Stimulated activated CD8-positive, alpha-beta memory T cell treated with anti-CD3 and anti-CD28 coated beads, Interleukin-7, amount 100 ng/mL, for 48 hours (primary cell): ENCODE measurements at regions not wholly inside any gene's neighbourhood (a gene's known extent, or its start where the extent isn't known, plus 50 kb on each side); places are given as distances from the start of the nearest gene placed in this dataset.

ENCODE experiments used
- DNase-seq, 2 donors: peaks; one replicate each; pipeline ENCODE4 v3.0.0-alpha.2; 2020; ENCODE audit warnings: low read depth in 1 of 2; ENCODE audit errors: extremely low read depth in 1 of 2

DNA sequence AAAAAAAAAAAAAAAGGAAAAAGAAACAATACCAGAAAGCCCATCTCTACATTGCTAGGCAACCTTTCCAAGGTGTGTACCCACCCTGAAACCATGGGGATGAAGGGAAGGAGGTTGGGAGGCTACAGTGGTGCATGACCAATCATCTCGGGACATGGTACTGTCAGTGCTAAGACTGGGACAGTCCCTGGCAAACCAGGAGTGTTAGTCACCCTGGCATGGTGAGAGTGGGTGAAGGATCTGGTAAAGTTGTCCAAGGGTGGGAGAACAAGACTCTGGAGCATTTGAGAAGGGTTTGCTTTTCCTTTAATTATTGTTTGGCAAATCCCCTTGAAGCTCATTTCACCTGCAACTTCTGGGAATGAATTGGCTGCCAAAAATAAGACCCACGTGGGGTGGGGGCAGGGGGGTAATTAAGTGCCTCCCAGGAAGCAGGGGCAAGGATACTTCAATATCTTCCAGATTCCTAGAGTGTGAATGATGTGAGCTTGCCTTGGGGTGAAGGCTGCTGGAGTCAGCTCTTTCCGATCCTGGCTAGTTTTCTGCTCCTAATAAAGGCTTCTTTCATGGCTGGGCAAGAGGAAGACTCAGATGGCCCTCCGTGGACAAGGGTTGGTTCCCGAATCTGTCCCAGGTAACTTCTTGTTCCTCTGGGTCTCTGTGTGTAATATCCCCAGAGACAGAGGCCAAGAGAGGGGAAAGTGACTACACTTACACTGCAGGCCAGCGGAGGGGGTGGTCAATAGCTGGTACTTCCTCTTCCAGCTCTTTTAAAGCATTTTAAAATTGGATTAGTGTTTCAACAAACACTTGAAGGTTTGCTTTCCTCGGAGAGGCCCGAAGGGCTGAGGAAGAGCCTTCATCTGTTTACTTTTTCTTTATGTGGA, 61.6 kb upstream of the SPRY4 start:
- no peak for DNase-seq

DNA sequence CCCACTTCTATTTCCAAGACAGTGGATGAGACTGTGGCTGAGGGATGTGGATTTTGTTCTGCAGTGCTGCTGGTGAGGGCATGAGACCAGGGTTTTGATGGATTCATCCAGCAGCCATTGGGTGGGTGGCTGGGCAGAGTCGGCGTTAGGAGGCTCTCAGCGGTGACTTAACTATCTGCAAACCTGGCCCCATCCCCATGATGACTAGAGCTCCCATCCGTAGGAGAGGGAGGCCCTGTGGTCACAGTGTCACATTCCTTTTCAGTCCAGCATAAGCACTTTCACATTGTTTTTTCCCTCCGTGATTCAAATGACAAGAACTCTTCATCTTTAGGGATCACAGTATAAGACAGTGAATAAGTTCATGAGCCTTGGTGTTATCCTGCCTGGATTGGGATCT, 60.4 kb upstream of the SPRY4 start:
- no peak for DNase-seq

DNA sequence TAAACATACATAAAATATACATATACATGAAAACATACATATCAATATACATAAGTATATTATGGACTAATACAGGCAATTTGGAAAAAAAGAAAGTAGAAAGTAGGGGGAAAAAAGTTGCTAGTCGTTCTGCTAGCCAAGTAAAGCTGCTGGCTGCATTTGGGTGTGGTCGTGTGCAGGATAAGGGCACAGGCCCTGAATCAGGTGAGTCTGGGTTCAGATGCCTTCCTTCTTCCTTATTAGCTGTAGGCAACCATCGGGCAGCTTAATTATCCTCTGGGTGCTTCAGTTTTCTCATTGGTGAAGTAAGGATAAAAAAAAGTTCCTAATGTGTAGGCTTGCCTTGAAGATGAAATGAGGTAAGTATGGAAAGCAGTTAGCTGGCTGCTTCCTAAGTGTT, 59.2 kb upstream of the SPRY4 start:
- DNase-seq, result no peak

DNA sequence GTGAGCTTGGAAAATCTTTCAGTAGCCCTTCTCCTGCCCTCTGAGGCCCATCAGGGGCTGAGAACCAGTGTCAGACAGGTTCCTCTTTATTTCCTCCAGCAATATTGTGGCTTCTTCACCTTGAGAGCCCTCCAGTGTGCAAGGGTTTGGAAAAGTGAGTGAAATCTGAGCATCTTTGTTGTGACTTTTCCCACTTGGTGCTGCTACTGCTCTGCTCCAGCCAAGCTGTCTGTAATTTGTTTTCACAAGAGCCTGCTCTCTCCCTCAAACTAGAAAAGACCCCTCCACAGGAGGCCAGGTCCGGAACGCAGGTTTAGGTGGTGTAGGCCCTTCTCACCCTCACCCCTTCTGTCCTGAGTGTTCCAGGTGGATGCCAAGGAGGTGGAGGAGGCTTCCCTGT, 57.4 kb upstream of the SPRY4 start:
- DNase-seq, result no peak

DNA sequence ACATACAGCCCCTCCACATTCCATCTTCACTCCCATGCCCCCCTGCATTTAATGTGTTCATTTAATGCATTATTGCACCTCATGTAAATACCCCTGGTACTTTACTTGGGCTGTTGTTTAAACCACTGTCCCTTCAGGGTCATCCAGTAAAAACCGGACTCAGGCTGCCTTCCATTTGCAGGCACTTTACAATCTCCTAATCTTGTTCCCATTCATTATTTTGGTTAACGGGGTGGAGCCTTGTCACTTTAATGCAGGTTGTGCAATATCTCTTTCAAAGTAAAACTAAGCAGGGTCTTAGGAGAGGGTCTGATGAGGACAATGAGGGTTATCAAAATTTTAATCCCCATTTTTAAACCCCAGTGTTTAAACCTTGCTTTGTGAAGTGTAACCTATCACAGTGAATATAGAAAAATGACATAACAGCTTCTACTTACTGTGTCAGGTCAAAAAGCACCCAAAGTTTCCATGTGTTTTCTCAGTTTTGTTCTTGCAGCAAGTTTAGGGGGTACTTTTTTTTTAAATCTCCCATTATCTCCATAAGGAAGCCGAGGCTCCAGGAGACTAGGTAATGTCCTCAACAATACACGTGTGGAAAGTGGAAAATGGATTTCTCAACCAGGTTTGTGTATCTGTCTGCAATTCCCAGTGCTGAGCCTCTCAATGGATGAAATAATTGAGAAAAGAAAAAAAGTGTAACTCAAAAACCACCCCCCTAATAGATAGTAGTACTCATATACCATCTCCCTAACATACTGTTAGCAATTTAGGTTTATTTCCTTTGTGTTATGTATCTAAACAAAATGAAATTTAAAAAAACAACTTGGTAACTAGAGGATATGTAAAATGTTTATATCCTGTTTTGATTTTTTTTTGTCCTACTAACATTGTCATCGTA, 54.2 kb upstream of the SPRY4 start:
- DNase-seq, result no peak

DNA sequence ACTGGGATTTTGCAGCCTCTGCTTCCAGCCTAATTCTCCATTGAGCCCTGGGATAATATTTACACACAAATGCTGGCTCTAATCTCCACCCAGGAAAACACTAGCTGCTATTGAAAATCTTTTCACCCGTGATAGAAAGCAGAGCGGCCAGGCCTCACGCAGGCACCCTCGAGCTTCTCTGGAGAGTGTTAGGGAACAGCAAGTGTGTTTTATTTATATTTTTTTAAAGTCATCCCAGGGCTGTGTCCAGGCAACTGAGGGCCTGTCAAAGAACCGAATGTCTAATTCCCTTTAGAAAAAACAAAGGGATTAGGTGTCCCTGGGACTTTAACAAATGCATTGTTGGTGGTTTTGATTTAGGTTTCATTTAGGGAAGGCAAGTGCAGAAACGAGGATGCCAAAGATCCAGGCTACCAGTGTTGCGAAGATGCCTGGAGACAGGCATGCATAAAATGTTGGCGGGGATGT, 51.2 kb upstream of the SPRY4 start:
- no peak for DNase-seq
